GM19035 (cell line): ENCODE measurements at regions not wholly inside any gene's neighbourhood (a gene's known extent, or its start where the extent isn't known, plus 50 kb on each side); places are given as distances from the start of the nearest gene placed in this dataset.
"Not testable (repeated sequence)": the region's sequence is repeated elsewhere in the genome, so short reads cannot be mapped to it uniquely, and the experiment has no call there.

Experiments
- ATAC-seq: cut with Tn5 transposase; IDR thresholded peaks from one replicate; pipeline ENCODE4 v1.9.1; 2021; ENCODE audit not compliant: unreplicated experiment

DNA sequence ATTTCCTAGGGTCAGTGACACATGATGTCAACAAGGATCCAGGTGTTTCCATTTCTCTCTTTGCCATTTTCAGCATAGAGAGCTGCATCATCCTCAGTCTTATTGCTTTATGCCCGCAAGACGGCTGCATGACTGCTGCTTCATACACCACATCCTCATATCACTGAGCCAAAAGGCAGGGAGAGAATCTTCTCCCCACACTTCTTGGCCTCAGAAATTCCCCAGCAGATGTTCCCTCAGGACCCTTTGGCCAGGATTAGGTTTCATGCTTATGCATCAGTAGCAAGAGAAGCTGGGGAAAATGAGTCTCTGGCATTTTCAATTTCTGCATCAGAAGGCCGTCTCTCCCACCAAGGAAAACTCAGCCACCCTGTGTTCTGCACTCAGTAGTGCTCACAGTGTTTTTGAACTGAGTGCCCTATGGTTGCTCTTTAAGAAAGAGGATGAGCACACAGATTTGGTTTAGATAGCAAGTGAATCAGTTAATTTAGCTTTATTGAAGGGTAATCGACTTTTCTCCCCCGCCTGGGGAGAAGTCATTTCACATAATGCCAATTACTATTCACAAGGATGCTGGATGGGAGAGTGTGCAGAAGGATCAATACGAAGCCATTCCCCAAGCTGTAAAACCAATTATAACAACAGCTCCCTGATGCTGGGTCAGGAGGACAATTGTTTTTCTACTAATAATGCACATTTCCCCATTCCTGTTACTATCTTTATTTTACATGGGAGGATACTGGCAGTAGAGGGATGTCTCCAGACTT is 360.2 kb downstream of the HHIPL2 start:
- ATAC-seq: no peak

DNA sequence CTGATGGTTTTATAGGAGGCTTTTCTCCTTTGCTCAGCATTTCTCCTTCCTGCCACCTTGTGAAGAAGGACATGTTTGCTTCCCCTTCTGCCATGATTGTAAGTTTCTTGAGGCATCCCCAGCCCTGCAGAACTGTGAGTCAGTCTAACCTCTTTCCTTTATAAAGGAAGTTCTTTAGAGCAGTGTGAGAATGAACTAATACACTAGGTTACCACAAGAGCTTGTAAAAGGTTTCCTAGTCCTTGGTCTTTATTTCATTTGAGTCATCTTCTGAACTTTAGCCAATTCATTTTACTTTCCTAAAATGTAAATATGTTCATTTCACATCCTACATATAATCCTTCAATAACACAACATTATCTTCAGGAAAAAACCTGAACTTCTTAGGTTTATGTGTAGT is 365.3 kb downstream of the HHIPL2 start:
- ATAC-seq: no peak

DNA sequence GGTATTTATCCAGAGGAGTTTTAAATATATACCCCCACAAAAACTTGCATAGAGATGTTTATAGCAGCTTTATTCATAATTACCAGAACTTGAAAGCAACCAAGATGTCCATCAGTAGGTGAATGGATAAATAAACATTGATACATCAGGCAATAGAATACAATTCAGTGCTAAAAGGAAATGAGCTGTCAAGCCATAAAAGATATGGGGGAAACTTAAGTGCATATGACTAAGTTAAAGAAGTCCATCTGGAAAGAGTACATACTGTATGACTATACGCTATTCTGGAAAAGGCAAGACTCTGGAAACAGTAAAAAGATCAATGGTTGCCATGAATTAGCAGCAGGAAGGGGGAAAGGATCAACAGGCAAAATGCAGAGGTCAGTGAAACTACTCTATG is 366.7 kb downstream of the HHIPL2 start:
- ATAC-seq: no peak

DNA sequence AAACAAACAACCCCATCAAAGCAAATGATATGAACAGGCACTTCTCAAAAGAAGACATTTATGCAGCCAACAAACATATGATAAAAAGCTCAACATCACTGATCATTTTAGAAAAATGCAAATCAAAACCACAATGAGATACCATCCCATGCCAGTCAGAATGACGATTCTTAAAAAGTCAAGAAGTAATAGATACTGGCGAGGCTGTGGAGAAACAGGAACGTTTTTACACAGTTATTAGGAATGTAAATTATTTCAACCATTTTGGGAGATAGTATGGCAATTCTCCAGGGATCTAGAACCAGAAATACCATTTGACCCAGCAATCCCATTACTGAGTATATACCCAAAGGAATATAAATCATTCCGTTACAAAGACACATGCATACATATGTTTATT is 370.4 kb downstream of the HHIPL2 start:
- not testable (repeated sequence) for ATAC-seq

DNA sequence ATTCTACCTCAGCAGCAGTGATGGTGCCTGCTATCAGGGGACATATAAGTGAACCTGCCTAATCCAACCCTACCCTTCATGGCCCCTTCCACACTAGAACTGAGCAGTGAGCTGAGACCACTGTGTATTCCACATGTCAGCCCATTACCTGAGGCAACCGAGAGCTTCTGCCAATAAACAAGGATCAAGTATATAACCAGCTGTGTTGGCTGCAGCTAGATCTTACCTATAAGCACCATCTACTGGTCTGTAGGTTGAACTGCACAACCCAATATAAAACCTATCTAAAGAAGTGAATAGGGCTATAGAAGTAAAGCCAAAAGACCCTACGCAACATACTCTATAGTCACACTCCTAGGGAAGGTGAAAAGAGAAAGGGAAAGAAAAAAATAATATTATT is 376.9 kb downstream of the HHIPL2 start:
- ATAC-seq: peak; percentile 81

DNA sequence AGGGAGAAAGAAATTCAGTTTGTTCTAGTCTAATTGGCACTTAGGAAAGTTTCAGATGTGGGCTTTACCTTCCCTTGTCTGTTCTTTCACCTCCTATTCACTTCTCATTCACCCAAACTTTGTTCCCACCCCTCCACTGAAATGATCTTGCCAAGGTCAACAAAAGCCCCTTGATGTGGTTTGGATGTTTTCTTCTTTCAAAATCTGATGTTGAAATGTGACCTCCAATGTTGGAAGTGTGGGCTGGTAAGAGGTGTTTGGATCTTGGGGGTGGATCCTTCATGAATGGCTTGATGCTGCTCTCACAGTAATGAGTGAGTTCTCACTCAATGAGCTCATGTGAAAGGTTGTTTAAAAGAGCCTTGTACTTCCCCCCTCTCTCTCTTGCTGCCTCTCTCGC is 379.3 kb downstream of the HHIPL2 start:
- ATAC-seq: no peak

DNA sequence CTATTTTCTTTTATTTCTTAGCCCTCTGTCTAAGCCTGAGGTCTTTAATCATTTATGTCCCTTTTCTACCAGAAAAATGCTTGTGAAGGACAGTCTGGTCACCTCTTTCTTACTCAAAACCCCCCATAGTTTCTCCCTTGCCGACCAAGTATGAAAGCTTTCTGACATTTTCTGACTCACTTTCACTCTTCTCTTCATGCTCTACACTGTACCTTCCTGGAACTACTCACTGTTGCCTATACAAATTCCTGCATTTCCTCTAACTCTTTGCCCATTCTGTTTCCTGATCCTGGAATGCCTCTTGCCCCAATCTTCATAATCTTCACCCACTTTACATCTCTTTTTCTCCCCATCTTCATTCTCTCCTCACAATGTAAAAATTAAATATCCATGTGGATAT is 380.0 kb downstream of the HHIPL2 start:
- ATAC-seq: no peak

DNA sequence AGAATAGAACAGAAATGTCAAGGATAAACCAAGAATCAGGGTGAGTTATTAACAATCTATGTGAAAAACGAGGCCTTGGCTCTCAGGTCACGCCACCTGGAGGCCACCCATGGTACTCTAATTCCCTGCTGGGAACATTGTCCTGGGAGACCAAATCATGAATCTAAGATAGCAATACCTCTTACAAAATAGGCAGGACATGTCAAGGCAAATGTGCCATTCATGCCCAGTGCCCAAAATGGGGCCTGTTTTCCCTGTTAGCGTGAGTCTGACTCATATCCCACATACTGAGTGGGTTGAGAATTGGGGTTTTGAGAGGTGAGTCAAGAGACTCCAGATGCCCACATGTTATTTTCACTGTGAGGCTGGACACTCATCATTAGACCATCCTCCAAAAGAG is 380.8 kb downstream of the HHIPL2 start:
- ATAC-seq: no peak

DNA sequence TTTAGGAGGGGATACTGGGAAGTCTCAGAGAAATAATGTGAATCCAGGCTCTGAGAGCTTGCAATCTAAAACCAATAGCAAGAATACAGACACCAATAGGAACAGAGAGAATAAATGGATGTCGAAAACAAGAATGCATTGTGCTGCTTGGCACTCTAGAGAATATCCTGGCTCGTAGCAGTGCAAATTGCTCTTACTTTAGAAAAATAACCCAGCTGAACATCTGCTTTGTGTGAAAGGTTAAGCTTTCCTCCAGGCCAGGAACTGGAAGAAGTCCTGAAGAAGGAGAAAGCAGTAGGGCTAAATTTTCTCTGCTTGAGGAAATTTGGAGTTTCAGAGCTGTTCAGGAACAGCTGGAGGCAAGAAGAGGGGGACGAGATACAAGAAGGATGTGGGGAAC is 382.3 kb downstream of the HHIPL2 start:
- ATAC-seq: no peak

DNA sequence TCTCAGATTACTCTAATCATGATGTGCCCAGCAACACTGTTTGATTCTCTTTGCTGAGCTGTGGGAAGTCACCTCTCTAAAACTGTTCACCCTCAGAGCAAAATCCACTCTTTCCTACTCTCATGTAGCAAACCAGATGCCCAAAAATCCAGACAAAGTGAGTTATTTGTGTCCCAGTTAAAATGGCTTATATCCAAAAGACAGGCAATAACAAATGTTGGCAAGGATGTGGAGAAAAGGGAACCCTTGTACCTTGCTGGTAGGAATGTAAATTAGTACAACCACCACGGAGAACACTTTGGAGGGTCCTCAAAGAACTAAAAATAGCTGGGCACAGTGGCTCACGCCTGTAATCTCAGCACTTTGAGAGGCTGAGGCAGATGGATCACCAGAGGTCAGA is 384.0 kb downstream of the HHIPL2 start:
- no peak for ATAC-seq

DNA sequence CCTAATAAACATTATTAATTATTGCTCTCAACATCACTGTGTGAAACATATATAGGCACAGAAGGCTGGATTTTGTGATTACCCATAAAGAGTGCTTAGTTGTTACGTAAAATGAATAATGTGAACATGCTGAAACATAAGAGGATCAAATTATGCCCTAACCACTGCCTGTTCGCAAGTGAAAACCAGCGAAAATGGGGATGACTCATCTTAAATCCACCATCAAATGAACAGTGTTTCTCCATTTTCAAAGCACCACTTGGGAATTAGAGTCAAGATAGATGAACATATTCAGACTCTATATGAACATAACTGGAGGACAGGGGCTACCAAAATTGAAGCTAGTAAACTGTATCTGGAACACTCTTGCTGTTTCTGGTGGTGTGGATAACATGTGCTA is 386.2 kb downstream of the HHIPL2 start:
- ATAC-seq: no peak

DNA sequence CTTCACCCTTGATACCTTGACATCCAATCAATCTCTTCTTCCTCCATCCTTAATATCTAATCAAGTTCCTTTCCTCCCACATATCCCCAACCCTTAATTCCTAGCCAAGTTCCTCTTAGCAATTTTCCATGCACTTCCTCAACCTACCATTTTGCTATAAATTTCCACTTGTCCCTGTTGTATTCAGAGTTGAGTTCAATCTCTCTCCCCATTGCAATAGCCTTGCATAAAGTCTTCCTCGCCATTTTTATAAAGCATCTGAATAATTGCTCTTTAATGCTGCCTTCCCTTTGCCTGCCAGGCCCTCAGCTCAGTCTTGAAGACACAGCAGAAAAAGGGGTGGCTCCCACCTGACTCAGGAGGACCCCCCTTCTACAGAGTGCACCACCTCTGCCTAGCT is 390.3 kb downstream of the HHIPL2 start:
- no peak for ATAC-seq

DNA sequence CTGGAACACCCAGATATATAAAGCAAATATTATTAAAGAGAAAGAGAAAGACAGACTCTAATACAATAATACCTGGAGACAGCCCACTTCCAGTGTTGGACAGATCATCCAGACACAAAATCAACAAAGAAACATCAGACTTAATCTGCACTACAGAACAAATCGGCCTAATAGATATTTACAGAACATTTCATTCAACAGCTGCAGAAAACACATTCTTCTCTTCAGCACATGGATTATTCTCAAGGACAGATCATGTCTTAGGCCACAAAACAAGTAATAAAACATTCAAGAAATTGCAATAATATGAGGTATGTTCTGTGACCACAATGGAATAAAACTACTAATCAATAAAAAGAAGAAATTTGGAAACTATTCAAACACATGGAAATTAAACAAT is 398.3 kb upstream of the DUSP10 start:
- no peak for ATAC-seq

DNA sequence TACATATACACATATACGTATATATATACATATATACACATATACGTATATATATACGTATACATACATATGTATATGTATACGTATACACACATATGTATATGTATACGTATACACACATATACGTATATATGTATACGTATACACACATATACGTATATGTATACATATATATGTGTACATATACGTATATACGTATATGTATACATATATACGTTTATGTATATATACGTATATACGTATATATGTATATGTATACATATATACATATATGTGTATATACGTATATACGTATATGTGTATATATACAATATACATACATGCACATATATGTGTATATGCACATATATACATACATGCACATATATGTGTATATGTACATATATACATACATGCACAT is 396.2 kb upstream of the DUSP10 start:
- ATAC-seq: no peak

DNA sequence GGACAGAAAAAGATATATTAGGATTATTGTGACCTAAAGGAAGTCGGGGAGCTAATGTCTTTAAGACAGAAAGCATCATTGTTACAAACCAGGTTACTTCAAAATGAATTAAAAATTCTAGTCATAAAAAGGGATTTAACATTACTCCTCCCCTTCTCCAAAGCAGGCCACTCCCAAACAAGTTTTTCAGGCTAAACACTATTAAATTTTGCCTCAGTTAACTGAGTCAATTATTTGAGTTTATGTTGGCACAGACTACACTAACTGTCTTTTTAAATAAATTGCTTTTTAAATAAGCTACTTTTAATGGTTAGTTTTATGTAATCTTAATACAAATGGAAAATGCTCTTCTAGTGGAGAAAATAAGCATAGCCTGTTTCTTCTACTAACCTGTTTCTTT is 395.0 kb upstream of the DUSP10 start:
- no peak for ATAC-seq

DNA sequence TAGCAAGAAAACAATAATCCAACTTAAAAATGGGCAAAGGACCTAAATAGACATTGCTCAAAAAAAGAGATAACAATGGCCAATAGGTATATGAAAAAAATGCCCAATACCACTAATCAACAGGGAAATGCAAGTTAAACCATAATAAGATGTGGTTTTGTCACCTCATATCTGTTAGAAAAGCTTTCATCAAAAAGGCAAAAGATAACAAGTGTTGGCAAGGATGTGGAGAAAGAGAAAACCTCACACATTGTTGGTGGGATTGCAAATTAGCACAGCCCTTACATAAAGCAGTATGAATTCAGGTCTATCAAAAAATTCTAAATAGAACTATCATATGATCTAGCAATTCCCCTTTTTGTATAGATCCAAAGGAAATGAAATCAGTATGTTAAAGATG is 387.2 kb upstream of the DUSP10 start:
- ATAC-seq: no peak

DNA sequence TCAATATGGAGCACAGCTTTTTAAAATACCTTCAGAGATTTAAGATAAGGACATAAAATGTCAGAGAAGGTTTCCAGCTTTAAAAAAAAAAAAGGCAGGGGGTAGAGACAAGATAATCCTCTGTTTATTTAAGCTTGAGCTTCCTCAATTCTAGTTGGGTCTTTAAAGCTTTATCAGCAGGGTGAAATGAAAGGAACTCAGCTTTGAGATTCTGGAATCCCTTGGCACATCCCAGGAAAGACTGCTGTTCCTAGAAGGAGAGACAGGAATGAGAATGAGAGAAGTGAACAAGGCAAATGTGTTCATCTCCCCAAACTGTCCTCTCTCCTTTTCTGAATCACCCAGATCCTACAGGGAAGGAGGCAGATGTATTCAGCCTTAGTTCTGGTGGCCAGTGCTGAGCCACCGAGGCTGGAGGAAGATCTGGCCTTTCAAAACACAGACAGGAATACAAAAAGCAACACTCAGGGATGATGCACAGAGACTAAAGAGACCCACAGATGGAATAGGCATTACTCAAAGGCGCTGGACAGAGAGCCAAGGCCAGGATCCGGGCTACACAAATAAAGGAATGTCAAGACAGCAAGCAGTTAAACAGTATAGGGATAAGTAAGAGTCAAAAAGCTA is 385.8 kb upstream of the DUSP10 start:
- ATAC-seq: no peak

DNA sequence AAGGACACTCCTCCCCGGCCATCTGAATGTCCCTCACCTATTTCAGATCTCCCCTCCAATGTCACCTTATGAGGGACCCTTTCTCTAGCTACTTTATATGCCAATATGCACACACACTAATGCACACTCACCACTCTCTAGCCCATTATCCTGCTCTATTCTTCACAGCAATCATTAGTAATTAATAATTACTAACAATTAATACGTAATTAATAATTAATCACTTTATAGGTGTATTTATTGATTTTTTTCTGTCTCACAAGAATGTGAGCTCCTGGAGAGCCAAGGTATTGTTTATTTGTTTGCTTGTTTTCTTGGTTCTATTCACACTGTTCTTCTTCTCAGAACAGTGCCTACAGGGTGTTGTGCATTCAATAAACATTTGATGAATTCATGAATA is 385.2 kb upstream of the DUSP10 start:
- no peak for ATAC-seq

DNA sequence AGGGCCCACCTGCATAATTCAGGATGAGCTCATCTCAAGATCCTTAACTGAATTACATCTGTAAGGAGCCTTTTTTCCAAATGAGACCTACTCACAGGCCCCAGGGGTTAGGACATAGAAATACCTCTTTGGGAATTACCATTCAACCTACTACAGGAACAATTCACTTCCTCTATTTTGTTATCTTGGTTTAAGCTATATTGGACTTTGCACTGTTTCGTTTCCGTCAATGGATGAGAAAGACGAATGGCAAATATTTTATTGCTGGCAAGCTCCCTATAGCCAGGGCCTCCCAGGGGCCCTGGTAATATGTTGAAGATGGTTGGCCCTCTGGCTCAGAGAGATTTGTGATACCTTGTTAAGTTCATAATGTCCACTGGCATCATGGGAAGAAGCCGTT is 384.2 kb upstream of the DUSP10 start:
- ATAC-seq: no peak

DNA sequence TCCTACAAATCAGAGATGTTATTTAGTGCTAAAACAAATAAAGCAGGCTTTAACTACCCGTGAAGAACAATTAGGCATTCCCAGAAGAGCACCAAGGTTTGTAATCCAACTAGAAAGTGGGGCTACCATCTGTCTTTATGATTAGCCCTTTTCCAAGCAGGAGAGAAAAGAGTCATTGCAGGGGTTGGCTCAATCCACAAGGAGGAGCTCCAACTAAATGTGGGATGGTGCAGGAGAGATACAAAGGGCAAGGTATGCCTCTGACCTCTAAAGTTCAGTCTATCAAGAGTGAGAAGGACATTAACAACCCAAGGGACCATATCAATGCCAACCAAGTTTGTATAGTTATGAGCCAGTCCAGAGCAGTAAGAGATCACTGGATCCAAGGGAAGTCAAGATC is 382.7 kb upstream of the DUSP10 start:
- ATAC-seq: no peak

DNA sequence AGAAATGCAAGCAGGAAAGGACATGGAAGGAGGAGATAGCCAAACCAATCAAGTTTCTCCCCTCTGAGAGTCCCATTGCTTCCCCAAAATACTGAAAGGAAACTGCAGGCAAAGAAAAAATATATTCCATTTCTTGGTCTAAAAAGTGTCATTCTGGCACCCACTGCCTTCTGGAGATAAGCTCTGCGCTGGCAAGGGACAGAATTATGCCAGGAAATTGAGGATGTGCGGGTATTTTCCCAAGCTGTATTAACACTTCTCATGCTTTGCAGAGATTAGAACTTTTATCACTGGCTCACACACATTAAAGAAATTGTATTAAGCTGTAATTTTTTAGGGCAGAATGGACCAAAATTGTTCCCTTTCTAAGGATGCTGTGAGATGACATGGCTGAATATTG is 381.2 kb upstream of the DUSP10 start:
- no peak for ATAC-seq

DNA sequence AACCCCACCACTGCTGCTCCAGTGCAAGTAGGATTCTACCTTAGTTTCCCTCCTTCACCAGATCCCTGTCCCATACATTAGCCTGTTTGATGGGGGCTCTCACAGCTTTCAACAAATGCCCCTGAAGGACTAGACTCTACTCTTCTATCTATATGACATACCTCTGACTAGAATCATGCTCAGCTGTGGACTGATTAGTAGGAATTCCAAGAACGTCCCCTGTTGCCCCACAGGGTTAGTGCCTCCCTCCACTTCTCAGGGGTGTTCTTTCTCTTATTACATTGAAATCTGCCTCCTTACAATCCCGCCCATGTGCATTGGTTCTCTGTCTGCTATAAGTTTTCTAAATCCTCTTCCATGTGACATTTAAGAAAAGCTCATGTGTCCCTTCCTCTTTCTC is 375.9 kb upstream of the DUSP10 start:
- no peak for ATAC-seq

DNA sequence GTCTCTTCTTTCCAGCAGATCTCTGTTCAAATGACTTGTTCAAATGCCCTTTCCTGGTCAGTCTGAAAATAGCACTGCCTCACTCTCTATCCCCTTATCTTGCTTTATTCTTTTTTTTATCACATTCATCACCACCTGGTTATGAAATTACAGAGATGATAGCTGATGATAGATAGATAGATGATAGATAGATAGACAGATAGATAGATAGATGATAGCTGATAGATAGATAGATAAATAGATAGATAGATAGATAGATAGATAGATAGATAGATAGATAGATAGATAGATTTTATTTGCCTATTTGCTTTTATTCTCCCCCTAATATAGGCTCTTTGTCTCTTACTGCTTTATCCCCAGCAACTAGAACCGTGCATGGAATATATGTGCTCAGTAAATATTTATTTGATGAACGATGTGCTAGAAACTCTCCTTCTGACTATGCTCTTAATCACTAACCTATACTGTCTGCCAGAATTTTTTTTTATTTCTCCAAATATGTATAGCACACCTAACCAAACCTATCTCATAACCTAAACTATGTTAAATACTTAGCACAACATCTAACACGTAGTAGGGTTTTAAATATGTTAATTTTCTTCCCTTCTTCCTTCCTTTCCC is 372.8 kb upstream of the DUSP10 start:
- no peak for ATAC-seq
